GM23338 (cell line): ENCODE measurements at regions not wholly inside any gene's neighbourhood (a gene's known extent, or its start where the extent isn't known, plus 50 kb on each side); places are given as distances from the start of the nearest gene placed in this dataset.
A peak's percentile ranks its signal among the peaks of the same experiment; 100 is the strongest.

Experiments used
- ATAC-seq: fragments of 200-7000 bp; cut with Tn5 transposase; 3 replicates; pipeline ENCODE4 v1.9.1; 2020
- DNase-seq: peaks from one replicate; pipeline ENCODE4 v3.0.0-alpha.2; 2015; ENCODE audit warnings: low spot score
- H2AFZ ChIP-seq: fragments of 200-600 bp; sonication (generic); 2 replicates; pipeline ENCODE4 v1.8.0; 2016; ENCODE audit warnings: antibody characterized with exemption, mild to moderate bottlenecking, moderate library complexity
- H3F3A ChIP-seq: fragments of 200-600 bp; sonication (generic); replicated peaks from 2 replicates; pipeline ENCODE4 v1.8.0; 2017; ENCODE audit warnings: antibody characterized with exemption, mixed run types, low read depth
- H3K27ac ChIP-seq: fragments of 200-600 bp; sonication (generic); 2 replicates; pipeline ENCODE4 v1.6.1; 2016; ENCODE audit warnings: low read depth
- H3K27me3 ChIP-seq: fragments of 200-600 bp; sonication (generic); 2 replicates; pipeline ENCODE4 v1.8.0; 2016; ENCODE audit warnings: mild to moderate bottlenecking, mixed run types, moderate library complexity; ENCODE audit not compliant: insufficient read depth
- H3K36me3 ChIP-seq: fragments of 200-600 bp; sonication (generic); 2 replicates; pipeline ENCODE4 v1.8.0; 2016; ENCODE audit warnings: mild to moderate bottlenecking; ENCODE audit not compliant: insufficient read depth
- H3K4me1 ChIP-seq: fragments of 200-600 bp; sonication (generic); 2 replicates; pipeline ENCODE4 v1.8.0; 2016; ENCODE audit warnings: mild to moderate bottlenecking, moderate library complexity; ENCODE audit not compliant: insufficient read depth
- H3K4me2 ChIP-seq: fragments of 200-600 bp; sonication (generic); 2 replicates; pipeline ENCODE4 v1.7.1; 2017; ENCODE audit warnings: mixed run types
- H3K4me3 ChIP-seq: fragments of 200-600 bp; sonication (generic); 2 replicates; pipeline ENCODE4 v1.6.1; 2016; ENCODE audit warnings: mixed run types
- H3K79me2 ChIP-seq: fragments of 200-600 bp; sonication (generic); replicated peaks from 2 replicates; pipeline ENCODE4 v1.8.0; 2017; ENCODE audit warnings: mild to moderate bottlenecking; ENCODE audit not compliant: insufficient read depth
- H3K9me2 ChIP-seq: fragments of 200-600 bp; sonication (generic); 2 replicates; pipeline ENCODE4 v1.8.0; 2017; ENCODE audit not compliant: insufficient read depth
- H4K20me1 ChIP-seq: fragments of 200-600 bp; sonication (generic); replicated peaks from 2 replicates; pipeline ENCODE4 v1.8.0; 2017; ENCODE audit warnings: mild to moderate bottlenecking; ENCODE audit not compliant: insufficient read depth
- H3K27ac Mint-ChIP-seq: 2 replicates; pipeline ENCODE4 v1.8.0; 2020; ENCODE audit warnings: inconsistent platforms, mild to moderate bottlenecking, moderate library complexity, mixed read lengths
- H3K27me3 Mint-ChIP-seq: 3 replicates; pipeline ENCODE4 v1.8.0; 2022; ENCODE audit warnings: low read depth, mild to moderate bottlenecking, moderate library complexity, mixed read lengths, inconsistent platforms; ENCODE audit not compliant: insufficient read depth, poor library complexity
- H3K36me3 Mint-ChIP-seq: 3 replicates; pipeline ENCODE4 v1.8.0; 2021; ENCODE audit warnings: low read depth, mild to moderate bottlenecking, inconsistent platforms, moderate library complexity, mixed read lengths
- H3K4me1 Mint-ChIP-seq: 3 replicates; pipeline ENCODE4 v1.8.0; 2020; ENCODE audit warnings: mild to moderate bottlenecking, inconsistent platforms, mixed read lengths
- H3K4me3 Mint-ChIP-seq: 3 replicates; pipeline ENCODE4 v1.8.0; 2021; ENCODE audit warnings: moderate library complexity, mild to moderate bottlenecking, inconsistent platforms, mixed read lengths
- H3K9me3 Mint-ChIP-seq: 3 replicates; pipeline ENCODE4 v1.8.0; 2020; ENCODE audit warnings: moderate library complexity, mild to moderate bottlenecking, inconsistent platforms, mixed read lengths
- CREB1 ChIP-seq: fragments of 250-450 bp; sonication (Bioruptor Pico); IDR thresholded peaks from 2 replicates; pipeline ENCODE4 v1.5.0; 2020; ENCODE audit warnings: low read depth, mild to moderate bottlenecking, moderate library complexity
- ETS1 ChIP-seq: IDR thresholded peaks from 2 replicates; pipeline ENCODE4 v1.6.1; 2016; ENCODE audit warnings: antibody characterized with exemption
- EZH2 ChIP-seq: fragments of 200-600 bp; sonication (generic); IDR thresholded peaks from one replicate; pipeline ENCODE4 v1.8.0; 2017; ENCODE audit warnings: antibody characterized with exemption, mild to moderate bottlenecking, low read depth; ENCODE audit not compliant: unreplicated experiment
- EZH2phosphoT487 ChIP-seq: fragments of 200-600 bp; sonication (generic); IDR thresholded peaks from one replicate; pipeline ENCODE4 v1.8.1; 2018; ENCODE audit warnings: antibody characterized with exemption; ENCODE audit not compliant: unreplicated experiment
- JUNB ChIP-seq: IDR thresholded peaks from one replicate; pipeline ENCODE4 v1.6.1; 2016; ENCODE audit warnings: antibody characterized with exemption; ENCODE audit not compliant: unreplicated experiment
- NANOG ChIP-seq: IDR thresholded peaks from 2 replicates; pipeline ENCODE4 v1.6.1; 2016; ENCODE audit warnings: antibody characterized with exemption, borderline replicate concordance
- POLR2AphosphoS5 ChIP-seq: IDR thresholded peaks from 2 replicates; pipeline ENCODE4 v1.6.1; 2016; ENCODE audit warnings: antibody characterized with exemption, low read depth
- REST ChIP-seq: IDR thresholded peaks from one replicate; pipeline ENCODE4 v1.6.1; 2018; ENCODE audit warnings: antibody characterized with exemption; ENCODE audit not compliant: unreplicated experiment
- STAT1 ChIP-seq: IDR thresholded peaks from one replicate; pipeline ENCODE4 v1.6.1; 2016; ENCODE audit warnings: antibody characterized with exemption; ENCODE audit not compliant: unreplicated experiment
- ZNF114 ChIP-seq: fragments of 250-450 bp; sonication (Bioruptor Pico); IDR thresholded peaks from 2 replicates; pipeline ENCODE4 v1.5.0; 2020; ENCODE audit warnings: mild to moderate bottlenecking, moderate library complexity
- ZNF331 ChIP-seq: fragments of 250-450 bp; sonication (Bioruptor Pico); IDR thresholded peaks from 2 replicates; pipeline ENCODE4 v1.5.0; 2020; ENCODE audit warnings: low read depth, mild to moderate bottlenecking, moderate library complexity
- ZNF462 ChIP-seq: fragments of 250-450 bp; sonication (Bioruptor Pico); IDR thresholded peaks from 2 replicates; pipeline ENCODE4 v1.5.0; 2020; ENCODE audit warnings: mild to moderate bottlenecking, moderate library complexity

GRCh38 chr21:35469498-35469897 lies 420.4 kb upstream of the RUNX1 start:
- Histone ChIP-seq H3K4me1 (peaks cover 26% of the 10 kb centered on the region), H2AFZ (no peak overlapping the region), H4K20me1 (no peaks in the 10 kb centered on the region), H3K4me3 (no peak overlapping the region), H3K4me2 (no peak overlapping the region), H3K36me3 (no peaks in the 10 kb centered on the region), H3K79me2 (no peaks in the 10 kb centered on the region), H3F3A (no peaks in the 10 kb centered on the region), H3K27me3 (no peaks in the 10 kb centered on the region), H3K9me2 (peaks cover 21% of the 10 kb centered on the region), H3K27ac (no peak overlapping the region)
- Mint-ChIP-seq H3K4me1 (peaks cover 39% of the 10 kb centered on the region), H3K9me3 (peaks cover 7% of the 10 kb centered on the region; the same call in 2 of the 3 replicates), H3K4me3 (no peak overlapping the region), H3K27me3 (no peaks in the 10 kb centered on the region), H3K36me3 (peaks cover 13% of the 10 kb centered on the region; the same call in 2 of the 3 replicates), H3K27ac (peak overlapping the region; percentile 45; the same call in 1 of the 2 replicates)
- ATAC-seq, result no peak
- no peak for DNase-seq
- TF ChIP-seq ZNF114 (CRISPR knock-in tag) (no peak), JUNB (no peak), POLR2AphosphoS5 (no peak), CREB1 (no peak), ZNF331 (CRISPR knock-in tag) (no peak)

GRCh38 chr21:35468991-35469390 lies 419.9 kb upstream of the RUNX1 start:
- Histone ChIP-seq H3F3A (no peaks in the 10 kb centered on the region), H3K27ac (no peak overlapping the region), H3K4me2 (no peak overlapping the region), H2AFZ (no peak overlapping the region), H3K79me2 (no peaks in the 10 kb centered on the region), H3K4me3 (no peak overlapping the region), H4K20me1 (no peaks in the 10 kb centered on the region), H3K27me3 (no peaks in the 10 kb centered on the region), H3K4me1 (peaks cover 26% of the 10 kb centered on the region), H3K9me2 (peaks cover 21% of the 10 kb centered on the region), H3K36me3 (no peaks in the 10 kb centered on the region)
- ATAC-seq (no peak), DNase-seq (no peak)
- Mint-ChIP-seq H3K4me1 (peaks cover 39% of the 10 kb centered on the region), H3K9me3 (peaks cover 12% of the 10 kb centered on the region), H3K27me3 (no peaks in the 10 kb centered on the region), H3K27ac (no peak overlapping the region), H3K36me3 (peaks cover 13% of the 10 kb centered on the region; the same call in 2 of the 3 replicates), H3K4me3 (no peak overlapping the region)
- no peak for TF ChIP-seq ZNF331 (CRISPR knock-in tag)
- no peak for TF ChIP-seq REST
- no peak for TF ChIP-seq JUNB
- no peak for TF ChIP-seq CREB1
- no peak for TF ChIP-seq ETS1
- TF ChIP-seq POLR2AphosphoS5, result no peak
- TF ChIP-seq ZNF462 (CRISPR knock-in tag), result no peak
- TF ChIP-seq EZH2, result no peak
- TF ChIP-seq STAT1, result no peak
- TF ChIP-seq EZH2phosphoT487, result no peak
- TF ChIP-seq NANOG, result no peak
- no peak for TF ChIP-seq ZNF114 (CRISPR knock-in tag)
